NCI-H128 (cell line): ENCODE measurements at regions not wholly inside any gene's neighbourhood (a gene's known extent, or its start where the extent isn't known, plus 50 kb on each side); places are given as distances from the start of the nearest gene placed in this dataset.

Source experiments
- DNase-seq: peaks from one replicate; lab custom pipeline; 2025; ENCODE audit not compliant: unreplicated experiment; lab: John Stamatoyannopoulos, UW

DNA sequence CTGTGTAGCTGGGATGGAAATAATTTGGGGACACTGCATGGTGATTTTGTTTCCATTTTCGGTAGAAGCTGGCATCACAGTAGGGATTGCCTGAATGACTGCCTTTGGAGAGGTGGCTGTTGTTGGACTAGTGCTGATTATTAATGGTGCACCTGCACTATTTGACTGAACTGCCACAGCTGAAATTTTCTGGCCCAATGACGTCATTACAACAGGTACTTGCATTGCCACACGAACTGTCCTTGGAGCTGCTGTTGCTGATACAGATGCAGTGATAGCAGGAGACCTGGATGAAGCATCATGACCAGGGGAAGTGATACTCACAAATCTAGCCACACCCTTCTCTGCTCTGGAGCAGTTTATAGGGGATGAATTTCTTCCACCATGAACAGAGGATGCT is 95.6 kb upstream of the FOXC1 start:
- DNase-seq: no peak

DNA sequence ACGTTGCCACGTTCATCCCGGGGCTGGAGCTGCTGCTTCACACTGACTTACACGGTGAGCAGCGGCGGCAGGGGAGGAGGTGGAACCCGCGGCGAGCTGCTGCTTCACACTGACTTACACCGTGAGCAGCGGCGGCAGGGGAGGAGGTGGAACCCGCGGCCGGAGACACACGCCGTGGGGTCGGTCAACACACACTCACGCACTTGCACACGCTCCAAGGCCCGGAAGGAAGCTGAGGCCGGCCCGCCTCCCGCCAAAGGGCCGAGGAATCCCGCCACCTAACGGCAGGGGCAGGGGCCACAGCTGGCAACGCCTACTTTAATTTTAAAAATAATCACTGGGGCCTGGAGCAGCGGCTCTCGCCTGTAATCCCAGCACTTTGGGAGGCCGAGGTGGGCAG is 94.4 kb upstream of the FOXC1 start:
- DNase-seq: no peak

DNA sequence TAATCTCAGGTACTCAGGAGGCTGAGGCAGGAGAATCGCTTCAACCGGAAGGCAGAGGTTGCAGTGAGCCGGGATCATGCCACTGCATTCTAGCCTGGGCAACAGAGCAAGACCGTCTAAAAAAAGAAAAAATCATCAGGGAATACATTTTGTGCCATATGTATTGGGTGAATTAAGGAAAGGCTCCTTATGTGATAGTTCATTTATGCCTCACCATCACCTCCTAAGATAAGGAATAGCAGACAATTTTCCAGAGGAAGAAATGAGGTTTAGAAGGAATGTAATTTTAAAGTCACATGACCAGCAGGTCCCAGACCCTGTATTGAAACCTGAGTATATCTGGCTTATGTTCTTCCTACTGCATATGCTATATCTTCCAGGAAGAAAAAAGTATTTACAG is 93.9 kb upstream of the FOXC1 start:
- DNase-seq: no peak

DNA sequence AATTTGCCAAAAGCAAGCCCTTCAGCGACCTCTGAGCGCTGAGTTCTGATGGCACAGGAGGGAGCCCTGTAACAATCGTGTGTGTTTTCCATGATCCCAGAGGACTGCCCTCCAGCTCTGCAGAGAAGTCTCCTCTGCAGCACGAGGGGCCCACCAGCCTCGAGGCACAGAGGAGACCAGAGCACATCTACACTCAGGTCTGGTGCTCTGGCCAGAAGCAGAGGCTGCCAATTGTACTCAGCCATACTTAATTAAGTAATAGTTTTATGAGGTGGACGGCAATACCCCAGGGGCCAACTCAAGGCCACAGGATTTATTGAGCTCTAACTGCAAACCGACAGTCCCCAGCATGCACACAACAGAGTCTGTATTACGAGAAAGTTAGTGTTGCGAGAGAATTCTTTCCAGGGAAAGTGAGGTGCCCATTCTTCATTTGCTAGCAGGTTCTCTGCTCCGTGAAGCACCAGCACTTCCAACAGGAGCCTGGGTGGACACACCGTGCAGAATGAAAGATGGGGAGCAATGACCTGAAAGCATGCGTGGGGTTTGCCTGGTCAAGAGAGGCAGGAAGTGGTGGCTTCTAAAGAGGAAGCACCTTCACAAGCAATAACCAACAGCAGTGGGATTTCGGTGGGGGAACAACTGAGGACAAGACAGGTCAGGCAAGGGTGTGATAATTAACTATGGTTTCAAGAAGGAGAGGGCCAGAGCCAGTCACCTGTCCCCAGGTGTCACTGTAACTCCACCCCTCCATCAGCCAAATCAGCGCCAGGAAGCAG is 92.8 kb upstream of the FOXC1 start:
- DNase-seq: no peak

DNA sequence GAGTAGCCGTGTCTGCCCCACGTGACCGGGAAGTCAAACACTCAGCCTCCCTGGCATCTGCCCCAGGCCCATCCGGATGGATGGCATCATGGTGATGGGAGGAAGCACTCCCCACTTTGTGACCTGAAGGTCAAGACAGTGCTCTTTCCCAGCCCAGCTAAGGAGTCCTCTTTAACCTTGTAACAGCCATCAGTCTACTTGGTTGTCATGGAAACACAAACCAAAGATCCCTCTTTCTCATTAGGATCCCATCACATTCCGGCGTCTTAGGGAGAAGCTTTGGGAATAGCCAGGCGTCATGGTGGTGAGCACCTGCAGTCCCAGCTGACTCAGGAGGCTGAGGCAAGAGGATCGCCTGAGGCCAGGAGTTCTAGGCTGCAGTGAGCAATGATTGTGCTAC is 90.9 kb upstream of the FOXC1 start:
- DNase-seq: no peak

DNA sequence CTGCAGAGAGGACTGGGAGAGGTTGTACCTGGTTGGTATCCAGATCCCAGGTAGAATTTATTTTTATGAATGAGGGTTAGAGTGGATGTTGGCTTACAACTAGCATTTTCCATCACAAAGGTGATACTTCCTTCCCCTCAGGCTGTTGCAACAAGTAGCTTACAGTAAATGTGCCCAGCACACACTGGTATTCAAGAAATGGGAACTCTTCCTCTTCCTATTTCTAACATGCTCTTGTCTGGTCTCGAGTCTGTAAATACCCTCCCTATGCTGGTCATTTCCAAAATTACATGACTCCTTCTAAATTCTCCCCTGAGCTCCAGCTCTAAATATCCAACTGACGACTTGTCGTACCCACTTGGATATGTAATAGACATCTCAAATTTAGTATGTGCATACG is 90.1 kb upstream of the FOXC1 start:
- DNase-seq: no peak

DNA sequence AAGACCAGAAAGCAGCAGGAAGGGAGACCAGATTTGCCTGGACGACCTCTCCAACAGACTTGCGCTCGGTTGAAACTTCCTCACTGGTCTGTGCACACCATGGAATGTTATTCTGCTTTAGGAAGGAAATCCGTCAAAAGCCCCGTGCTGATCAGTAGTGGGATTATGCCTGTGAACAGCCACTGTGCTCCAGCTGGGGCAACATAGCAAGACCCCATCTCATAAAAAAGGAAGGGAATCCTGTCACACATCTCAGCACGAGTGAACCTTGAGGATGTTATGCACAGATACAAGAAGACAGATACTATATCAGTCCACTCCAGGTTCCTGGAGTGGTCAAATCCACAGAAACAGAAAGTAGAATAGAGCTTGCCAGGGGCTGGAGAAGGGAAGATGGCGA is 86.9 kb upstream of the FOXC1 start:
- no peak for DNase-seq

DNA sequence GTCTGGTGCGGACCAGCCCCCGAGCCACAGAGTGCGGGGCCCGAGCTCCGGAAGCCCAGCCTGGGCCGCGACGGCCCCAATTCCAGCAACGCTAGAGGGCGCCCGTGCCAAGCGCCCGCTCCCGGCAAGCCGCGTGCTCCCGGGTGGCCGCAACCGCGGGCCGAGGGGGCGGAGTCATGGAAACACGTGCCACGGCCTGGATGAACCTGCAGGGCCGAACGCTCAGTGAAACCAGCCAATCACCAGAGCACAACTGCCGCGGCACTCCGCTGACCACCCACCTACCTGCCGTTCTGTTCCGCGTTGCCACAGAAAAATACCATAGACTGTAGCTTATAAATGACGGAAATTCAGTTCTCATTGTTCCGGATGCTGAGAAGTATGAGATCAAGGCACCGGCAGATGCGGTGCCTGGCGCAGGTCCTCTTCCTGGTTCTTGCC is 85.7 kb upstream of the FOXC1 start:
- no peak for DNase-seq

DNA sequence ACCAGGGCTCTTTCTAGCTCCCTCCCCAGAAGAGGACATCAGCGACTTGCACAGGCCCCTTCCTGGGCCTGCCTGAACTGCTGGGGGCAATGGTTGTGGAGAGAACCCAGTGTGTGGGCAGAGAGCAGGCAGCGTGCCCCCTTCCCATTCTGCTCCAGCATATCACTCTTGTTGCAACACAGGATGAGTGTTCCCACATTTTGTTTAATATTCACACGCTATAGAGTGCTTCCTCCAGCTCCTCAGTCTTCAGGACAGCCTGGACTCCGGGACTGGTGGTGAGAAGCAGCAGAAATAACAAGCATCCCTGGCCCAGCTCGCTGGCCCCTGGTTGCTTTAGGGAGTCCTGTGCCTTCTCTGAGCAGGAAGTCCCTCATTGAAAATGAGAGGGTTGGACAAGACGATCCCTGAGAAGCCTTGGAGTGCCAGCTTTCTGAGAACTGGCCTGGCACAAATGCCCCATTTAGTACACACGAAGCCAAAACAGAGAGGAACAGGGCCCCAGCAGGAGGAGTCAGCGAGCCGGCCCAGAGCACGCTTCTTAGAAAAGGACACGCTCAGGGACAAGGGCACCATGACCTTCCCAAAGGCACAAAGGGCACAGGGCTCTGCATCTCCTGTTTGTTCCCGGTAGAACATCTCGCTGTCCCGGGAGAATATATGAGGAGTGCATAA is 84.2 kb upstream of the FOXC1 start:
- no peak for DNase-seq

DNA sequence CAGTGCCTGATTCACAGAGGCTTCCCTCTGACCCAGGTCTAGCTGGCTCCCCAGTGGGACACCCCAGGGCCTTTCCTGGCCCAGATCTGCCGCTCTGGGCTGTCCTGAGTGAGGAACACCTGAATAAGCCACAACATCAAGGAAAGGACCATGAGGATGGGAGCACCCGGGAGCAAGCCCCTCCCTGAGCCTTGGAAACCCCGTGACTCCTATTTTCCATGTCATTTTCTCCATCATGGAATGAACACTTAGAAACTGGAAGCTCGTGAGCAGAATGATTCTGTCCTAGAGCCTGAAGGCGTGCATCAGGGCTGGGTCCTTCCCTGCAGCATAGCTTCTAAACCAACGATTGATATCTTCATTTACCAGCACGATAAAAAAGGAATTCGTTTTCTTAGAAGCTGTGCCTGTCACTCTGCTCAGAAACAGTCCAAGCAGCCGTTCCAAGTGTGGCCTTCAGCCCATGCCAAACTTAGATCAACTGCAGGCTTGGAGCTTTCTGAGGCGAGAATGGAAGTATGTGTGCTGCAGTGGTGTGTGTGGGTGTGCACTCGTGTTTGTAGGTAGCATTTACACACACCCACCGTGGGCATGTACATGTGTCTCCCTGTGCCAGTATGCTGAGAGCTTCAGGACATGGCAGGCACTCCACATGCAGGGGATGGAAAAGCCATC is 83.2 kb upstream of the FOXC1 start:
- DNase-seq: no peak

DNA sequence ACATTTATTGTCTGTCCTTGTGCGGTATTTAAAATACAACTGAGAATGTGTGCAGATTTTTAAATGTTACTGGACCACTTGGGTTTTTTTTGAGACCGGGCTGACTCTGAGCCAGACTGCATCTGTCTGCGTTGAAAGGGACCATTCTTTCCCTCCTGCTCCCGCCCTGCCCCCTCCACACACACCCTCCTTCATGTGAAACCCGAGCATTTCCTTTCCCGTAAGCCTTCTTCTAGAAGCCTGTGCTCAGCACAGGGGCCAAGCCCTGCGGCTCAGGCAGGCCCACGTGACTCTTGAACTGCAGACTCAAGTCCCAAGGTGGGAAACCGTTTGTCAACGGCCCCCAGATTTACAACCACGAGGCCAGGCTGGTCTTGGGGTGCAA is 82.7 kb upstream of the FOXC1 start:
- no peak for DNase-seq

DNA sequence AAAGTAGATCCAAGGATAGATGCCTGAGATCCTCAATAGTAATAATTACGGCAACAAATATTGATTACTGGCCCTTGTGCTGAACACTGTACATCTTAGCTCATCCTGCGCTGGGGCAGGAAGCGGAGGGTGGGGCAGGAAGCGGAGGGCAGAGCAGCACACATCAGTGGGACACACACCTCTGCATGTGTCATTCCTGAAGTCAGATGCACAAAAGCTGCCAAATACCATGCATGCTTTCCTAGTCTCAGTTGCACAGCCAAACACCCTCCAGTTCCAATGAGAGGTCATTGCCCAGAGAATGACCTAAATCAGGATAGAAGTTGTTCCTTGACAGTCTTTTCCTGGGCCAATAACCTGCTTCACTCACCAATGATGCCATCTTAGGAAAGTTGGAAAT is 74.4 kb upstream of the FOXC1 start:
- no peak for DNase-seq

DNA sequence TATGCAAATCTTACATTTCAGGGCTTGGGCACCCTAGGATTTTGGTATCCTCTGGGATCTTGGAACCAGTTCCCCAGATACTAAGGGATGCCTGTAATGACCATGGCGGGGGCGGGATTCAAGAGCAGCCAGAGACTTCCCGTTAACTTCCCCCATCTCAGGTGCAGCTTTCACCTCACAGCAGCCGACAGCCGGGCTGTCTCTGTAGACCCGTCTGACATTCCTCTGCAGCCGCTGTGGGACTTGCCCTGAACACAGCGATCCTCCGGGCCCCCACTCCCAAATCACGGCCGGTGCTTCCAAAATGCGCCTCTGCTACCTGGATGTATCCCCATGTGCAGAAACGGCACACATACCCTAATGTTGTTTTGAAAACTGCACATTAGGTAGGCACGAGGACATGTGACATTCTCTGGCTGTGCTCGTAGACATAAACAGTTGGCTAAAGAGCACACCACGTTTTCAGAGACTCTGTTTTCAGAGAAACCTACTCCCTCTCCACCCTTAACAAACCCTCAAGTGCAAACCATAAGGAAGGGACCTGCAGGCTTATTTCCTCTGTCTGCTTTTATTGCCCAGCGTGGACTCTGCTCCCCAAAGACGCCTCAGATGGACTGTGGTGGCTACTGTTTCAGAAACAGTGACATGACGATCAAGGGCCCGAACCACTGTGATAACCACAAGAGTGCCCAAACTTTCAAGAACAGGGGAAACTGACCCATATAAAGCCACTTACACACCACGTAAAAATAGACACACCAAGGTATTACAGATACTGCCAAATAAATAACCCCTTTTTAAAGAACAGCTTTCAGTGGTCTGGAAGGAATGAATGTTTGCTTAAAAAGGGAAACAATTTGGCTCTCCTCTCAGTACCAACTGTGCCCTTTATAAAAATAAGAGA is 72.9 kb upstream of the FOXC1 start:
- DNase-seq: no peak

DNA sequence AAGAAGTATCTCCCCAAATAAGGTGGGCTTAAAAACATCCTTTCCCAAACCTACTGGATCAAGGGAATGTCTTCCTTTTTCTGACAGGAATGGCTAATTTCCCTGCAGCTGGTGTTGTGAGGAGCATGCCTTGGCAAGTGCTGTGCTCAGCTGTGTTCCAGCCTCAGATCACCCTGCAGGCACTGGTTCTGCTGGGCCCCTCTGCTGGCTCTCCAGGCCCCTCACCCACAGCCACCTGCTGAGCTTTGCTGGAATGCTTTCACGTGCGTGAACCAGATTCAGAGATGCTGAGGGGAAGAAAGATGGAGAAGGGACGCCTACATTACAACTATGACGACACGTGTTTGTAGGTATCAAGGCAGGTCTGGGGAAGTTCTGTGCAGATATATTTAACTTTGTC is 71.3 kb upstream of the FOXC1 start:
- no peak for DNase-seq

DNA sequence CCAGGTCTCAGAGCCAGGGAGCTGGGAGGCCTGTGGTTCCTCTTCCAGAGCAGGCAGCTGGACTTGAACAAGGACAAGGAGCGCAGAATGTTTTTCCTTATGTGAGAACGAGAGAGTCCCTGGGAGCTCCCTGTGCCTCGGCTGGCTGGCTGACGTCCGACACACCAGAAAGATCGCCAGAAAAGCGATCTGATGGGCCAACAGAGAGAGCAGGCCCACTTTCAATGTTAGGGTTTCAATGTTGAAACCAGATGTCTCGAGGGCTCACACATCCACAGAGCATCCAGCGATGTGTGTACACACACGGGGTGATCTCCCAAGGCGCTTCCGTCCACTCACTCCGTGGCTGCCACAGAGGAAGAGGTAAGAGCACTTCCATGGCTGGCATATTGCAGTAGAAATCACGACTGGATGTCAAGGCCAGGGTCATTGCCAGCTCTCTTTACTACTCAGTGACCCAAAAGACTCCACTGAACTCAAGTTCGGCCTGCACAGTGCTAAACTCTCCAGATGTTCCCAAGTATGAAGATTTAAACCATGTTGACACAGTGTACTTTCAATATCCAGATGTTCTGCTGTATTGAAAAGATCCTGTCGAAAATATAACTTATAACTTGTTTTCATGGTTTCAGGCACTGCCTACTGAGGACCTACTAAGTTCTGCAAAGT is 70.8 kb upstream of the FOXC1 start:
- no peak for DNase-seq

DNA sequence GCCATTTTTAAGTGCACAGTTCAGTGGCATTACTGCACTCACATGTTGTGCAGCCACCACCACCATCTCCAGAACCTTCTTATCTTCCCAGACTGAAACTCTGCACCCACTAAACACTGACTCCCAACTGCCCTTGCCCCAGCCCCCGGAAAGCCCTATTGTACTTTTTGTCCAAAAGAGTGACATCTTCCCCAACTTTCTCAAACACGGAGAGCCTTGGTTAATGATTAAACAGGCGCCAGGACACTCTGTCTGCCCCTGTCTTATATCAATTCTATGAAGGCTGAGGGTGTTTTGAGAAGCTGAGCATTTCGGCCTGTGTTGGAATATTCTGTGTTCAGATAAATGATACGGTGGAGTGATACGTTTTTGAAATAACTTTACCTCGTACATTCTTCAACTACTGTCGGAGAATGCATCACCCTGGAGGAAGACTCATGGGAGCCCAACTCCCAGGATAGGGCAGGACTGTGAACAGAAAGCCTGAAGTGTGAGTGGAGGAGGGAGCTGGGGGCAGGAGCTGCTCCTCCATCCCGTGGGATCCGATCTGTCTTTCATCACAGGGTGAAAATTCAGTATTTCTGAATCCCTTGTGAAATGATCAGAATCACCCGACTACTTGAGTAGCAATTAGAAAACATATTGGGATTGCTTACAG is 68.7 kb upstream of the FOXC1 start:
- DNase-seq: no peak

DNA sequence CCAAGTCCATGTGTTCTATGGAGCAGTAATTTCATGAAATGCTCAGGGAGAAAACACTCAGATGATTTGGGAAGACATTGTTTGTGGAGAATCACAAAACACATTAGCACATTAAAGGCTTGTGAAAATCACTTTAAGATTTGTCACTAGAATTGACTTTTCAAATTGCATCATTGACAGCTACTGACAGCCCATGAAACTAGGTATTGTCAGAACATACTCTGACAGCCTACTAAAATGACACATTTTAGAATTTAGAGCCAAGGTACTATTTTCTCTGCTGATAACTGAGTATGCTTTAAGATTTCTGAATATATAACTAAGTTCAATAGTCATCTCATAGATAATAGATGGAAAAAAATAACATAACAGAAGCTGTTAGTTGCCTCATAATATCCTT is 67.4 kb upstream of the FOXC1 start:
- no peak for DNase-seq

DNA sequence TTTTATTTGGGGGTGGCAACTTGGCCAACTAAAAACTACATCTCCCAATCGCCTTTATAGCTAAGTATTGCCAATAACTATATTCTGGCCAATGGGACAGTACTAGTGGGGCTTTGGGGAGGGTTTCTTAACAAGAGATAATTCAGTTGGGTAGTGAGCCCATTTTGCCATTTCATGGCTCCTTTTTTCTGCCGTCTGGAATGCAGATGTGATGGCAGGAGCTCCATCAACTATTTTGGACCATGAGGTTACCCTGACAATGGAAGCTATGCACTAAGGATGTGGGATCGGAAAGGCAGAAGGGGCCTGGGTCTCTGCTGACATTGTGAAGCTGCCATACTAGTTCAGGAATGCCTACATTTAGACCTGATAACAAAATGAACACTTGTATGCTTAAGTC is 67.0 kb upstream of the FOXC1 start:
- DNase-seq: no peak

DNA sequence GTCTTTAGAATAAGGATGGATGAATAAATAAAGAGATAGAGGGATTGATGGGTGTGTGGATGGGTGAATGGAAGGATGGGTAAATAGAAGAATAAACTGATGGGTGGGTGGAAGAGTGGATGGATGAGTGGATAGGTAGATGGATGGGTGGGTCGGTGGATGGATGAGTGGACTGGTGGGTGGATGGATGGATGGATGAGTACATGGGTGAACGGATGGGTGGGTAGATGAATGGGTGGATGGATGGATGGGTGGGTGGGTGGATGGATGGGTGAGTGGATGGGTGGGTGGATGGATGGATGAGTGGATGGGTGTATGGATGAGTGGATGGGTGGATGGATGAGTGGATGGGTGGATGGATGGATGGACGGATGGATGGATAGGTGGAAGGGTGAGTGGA is 65.7 kb upstream of the FOXC1 start:
- DNase-seq: no peak

DNA sequence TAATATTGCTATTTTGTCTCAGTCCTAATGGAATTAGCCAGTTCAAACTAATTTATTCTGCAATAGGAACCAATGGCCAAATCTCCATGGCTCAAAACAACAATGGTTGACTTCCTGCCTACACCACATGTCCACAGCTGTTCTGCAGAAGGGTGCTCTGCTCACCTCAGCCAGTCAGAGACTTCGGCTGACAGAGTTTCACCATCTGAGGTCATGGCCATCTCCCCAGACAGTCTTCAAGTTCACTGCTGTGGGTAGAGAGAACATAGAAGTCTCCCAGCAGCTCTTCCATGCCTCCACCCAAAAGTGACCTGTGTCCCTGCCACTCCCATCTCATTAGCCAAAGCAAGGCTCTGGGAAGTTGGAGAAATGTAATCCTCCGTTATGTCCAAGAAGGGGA is 65.1 kb upstream of the FOXC1 start:
- DNase-seq: no peak
